Endothelial cell of umbilical vein (primary cell): ENCODE measurements at regions not wholly inside any gene's neighbourhood (a gene's known extent, or its start where the extent isn't known, plus 50 kb on each side); places are given as distances from the start of the nearest gene placed in this dataset.

ENCODE experiments used
- BruUV-seq: library from RNA; stranded (reverse); fragments of 400-500 nt; replicated peaks from 2 replicates; lab custom pipeline; 2021; lab: Mats Ljungman, UMichigan
- CTCF ChIA-PET: fragments of 300-600, 350-600 bp; sonication (Branson Sonifier 250); formaldehyde crosslinking; loops from one replicate; lab custom pipeline; 2021; ENCODE audit warnings: antibody characterized with exemption, inconsistent platforms; lab: Charles Lee
- POLR2A ChIA-PET: fragments of 300-600, 350-600 bp; sonication (Branson Sonifier 250); formaldehyde crosslinking; loops from one replicate; lab custom pipeline; 2021; ENCODE audit warnings: antibody characterized with exemption, inconsistent platforms; lab: Charles Lee
- DNase-seq: peaks from one replicate; pipeline ENCODE4 v3.0.0-alpha.2; 2011; ENCODE audit warnings: low read depth, low spot score
- FAIRE-seq: peaks from 2 replicates; lab custom pipeline; 2011; peaks lifted over from hg19 to GRCh38; lab: Jason Lieb, UNC
- H2AFZ ChIP-seq: 2 replicates; pipeline ENCODE4 v1.6.0; 2012; ENCODE audit warnings: low read depth, low read length, control low read depth, inconsistent platforms
- H3K27ac ChIP-seq: 2 replicates; pipeline ENCODE4 v1.5.1; 2011; ENCODE audit warnings: low read depth, mild to moderate bottlenecking, control low read depth, low read length, moderate library complexity; ENCODE audit not compliant: insufficient read depth
- H3K27me3 ChIP-seq, 2 experiments: 2 replicates each; pipeline versions ENCODE4 v1.6.0 to v1.6.1; 2011; ENCODE audit warnings: low read length in 2 of 2, mixed read lengths in 1 of 2; ENCODE audit not compliant: control insufficient read depth in 2 of 2, insufficient read depth in 2 of 2
- H3K36me3 ChIP-seq, 2 experiments: 2 replicates in 1 of 2; 3 replicates in 1 of 2; pipeline ENCODE4 v1.5.1; 2011; ENCODE audit warnings: low read length in 2 of 2, mild to moderate bottlenecking in 1 of 2, moderate library complexity in 1 of 2; ENCODE audit not compliant: control insufficient read depth in 2 of 2, insufficient read depth in 2 of 2; ENCODE audit errors: extremely low read depth in 1 of 2
- H3K4me1 ChIP-seq: 3 replicates; pipeline ENCODE4 v1.5.1; 2011; ENCODE audit warnings: mild to moderate bottlenecking, low read length; ENCODE audit not compliant: control insufficient read depth, insufficient read depth; ENCODE audit errors: extremely low read depth
- H3K4me2 ChIP-seq: 2 replicates; pipeline ENCODE4 v1.6.1; 2011; ENCODE audit warnings: low read length, control low read depth, mixed read lengths; ENCODE audit not compliant: insufficient read depth
- H3K4me3 ChIP-seq, 3 experiments: fragments of 200-600 bp in 1 of 3; sonication (generic), shearing (Covaris generic) in 1 of 3; replicated peaks in 1 of 3; 2 replicates each; pipeline ENCODE4 v1.5.1; 2011 to 2016; ENCODE audit warnings: control low read depth in 3 of 3, low read length in 3 of 3, mild to moderate bottlenecking in 2 of 3, inconsistent platforms in 1 of 3, low read depth in 1 of 3, moderate library complexity in 1 of 3; ENCODE audit not compliant: insufficient read depth in 1 of 3
- H3K79me2 ChIP-seq: 2 replicates; pipeline ENCODE4 v1.6.0; 2012; ENCODE audit warnings: low read length, inconsistent platforms; ENCODE audit not compliant: control insufficient read depth, insufficient read depth
- H3K9ac ChIP-seq: replicated peaks from 2 replicates; pipeline ENCODE3; 2011; ENCODE audit warnings: low read length, control low read depth; ENCODE audit not compliant: insufficient read depth; ENCODE audit errors: extremely low read depth
- H3K9me1 ChIP-seq: replicated peaks from 3 replicates; pipeline ENCODE4 v1.6.0; 2011; ENCODE audit warnings: mild to moderate bottlenecking, low read length; ENCODE audit not compliant: control insufficient read depth, insufficient read depth; ENCODE audit errors: extremely low read depth
- H3K9me3 ChIP-seq: replicated peaks from 2 replicates; pipeline ENCODE4 v1.5.1; 2012; ENCODE audit warnings: low read length, inconsistent platforms; ENCODE audit not compliant: control insufficient read depth, insufficient read depth
- H4K20me1 ChIP-seq: replicated peaks from 2 replicates; pipeline ENCODE3; 2011; ENCODE audit warnings: mild to moderate bottlenecking, low read length; ENCODE audit not compliant: control insufficient read depth, insufficient read depth; ENCODE audit errors: extremely low read depth
- EZH2 ChIP-seq: IDR thresholded peaks from 2 replicates; pipeline ENCODE4 v1.6.1; 2012; ENCODE audit warnings: borderline replicate concordance, low read depth, mild to moderate bottlenecking, moderate library complexity, low read length, inconsistent platforms; ENCODE audit not compliant: severe bottlenecking
- FOS ChIP-seq: IDR thresholded peaks from 2 replicates; pipeline ENCODE4 v1.6.1; 2011; ENCODE audit warnings: mild to moderate bottlenecking, low read length, moderate library complexity, borderline replicate concordance; ENCODE audit not compliant: insufficient read depth
- GATA2 ChIP-seq: IDR thresholded peaks from 2 replicates; pipeline ENCODE4 v1.7.0; 2011; ENCODE audit warnings: low read depth, mild to moderate bottlenecking, moderate library complexity, mixed read lengths, low read length; ENCODE audit not compliant: insufficient read length, insufficient read depth
- JUN ChIP-seq: IDR thresholded peaks from 2 replicates; pipeline ENCODE4 v1.6.1; 2011; ENCODE audit warnings: borderline replicate concordance, low read depth; ENCODE audit not compliant: insufficient read length, insufficient read depth
- MAX ChIP-seq: IDR thresholded peaks from 2 replicates; pipeline ENCODE4 v1.6.1; 2011; ENCODE audit not compliant: insufficient read depth, insufficient read length
- MYC ChIP-seq: IDR thresholded peaks from one replicate; pipeline ENCODE4 v1.6.1; 2011; ENCODE audit warnings: mild to moderate bottlenecking, low read depth, low read length
- POLR2A ChIP-seq: IDR thresholded peaks from 2 replicates; pipeline ENCODE4 v1.6.1; 2012; ENCODE audit warnings: low read depth, mild to moderate bottlenecking, control low read depth, low read length
- POLR2AphosphoS5 ChIP-seq: IDR thresholded peaks from 2 replicates; pipeline ENCODE4 v1.6.1; 2012; ENCODE audit warnings: low read depth, mild to moderate bottlenecking, control low read depth, low read length, moderate library complexity; ENCODE audit not compliant: insufficient read depth
- dilution Hi-C: fragments of 300-500 bp; cut with MboI; formaldehyde crosslinking; loops from one replicate; pipeline ENCODE4 v1.15.0; 2019; ENCODE audit warnings: low sequenced_read_pairs; ENCODE audit not compliant: extremely low pct_ligation_motif_present
- intact Hi-C: fragments of 100-400 bp; cut with micrococcal nuclease; formaldehyde crosslinking; loops from one replicate; pipeline ENCODE4 v1.10.0; 2022
- TF ChIP-seq, protein P1 (sequence below), 2 donors: IDR thresholded peaks; 1 replicate in 1 of 2; 2 replicates in 1 of 2; pipeline ENCODE4 v1.5.1; 2011; ENCODE audit warnings: low read length in 2 of 2, mild to moderate bottlenecking in 2 of 2, moderate library complexity in 2 of 2, control low read depth in 1 of 2, inconsistent platforms in 1 of 2, low read depth in 1 of 2; ENCODE audit not compliant: insufficient read depth in 1 of 2; ENCODE audit errors: extremely low read depth in 1 of 2

DNA sequence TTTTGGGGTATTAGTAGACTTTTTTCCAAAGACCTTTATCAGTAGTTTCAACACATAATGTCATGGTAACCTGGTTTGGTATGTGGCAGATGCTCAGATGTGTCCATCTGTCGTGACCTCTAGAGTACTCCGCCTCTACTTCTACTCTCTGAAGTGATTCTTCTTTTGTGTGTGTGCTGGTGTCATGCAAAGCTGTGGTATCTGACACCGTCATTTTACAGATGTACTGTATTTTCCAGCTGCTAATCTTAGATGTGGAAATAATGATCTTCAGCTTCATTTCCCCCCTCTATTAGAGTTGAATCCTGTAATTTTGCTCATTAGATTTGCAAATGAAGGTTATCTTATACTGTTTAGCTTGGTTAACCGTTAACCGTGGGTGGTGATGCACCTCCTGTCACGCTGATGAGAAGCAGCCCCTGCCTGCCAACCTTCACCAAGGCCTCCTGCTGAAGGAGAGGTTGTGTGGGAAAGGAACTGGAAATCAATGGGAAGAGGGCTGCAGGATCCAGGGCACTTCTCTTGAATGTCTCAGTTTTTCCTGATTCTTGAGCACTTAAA is 222.4 kb upstream of the AMIGO2 start:
- no peak overlapping the region for H3K9ac ChIP-seq
- no peaks in the 10 kb centered on the region for H3K9me3 ChIP-seq
- BruUV-seq = no TSS peak
- no peak for FAIRE-seq
- ChIA-PET CTCF (interaction anchor here (1.0 to 2.8 kb wide), 3 partner anchors 95 to 270 kb away, joined by 3 to 16 read pairs (median 9); no protein-coding TSS in a partner anchor), POLR2A (interaction anchor here (0.6 kb wide), 1 partner anchor 227 kb away, joined by 3 read pairs; no protein-coding TSS in a partner anchor)
- no peaks in the 10 kb centered on the region for H3K9me1 ChIP-seq
- intact Hi-C loops = no loop called here
- no peaks in the 10 kb centered on the region for H3K27me3 ChIP-seq
- TF ChIP-seq POLR2AphosphoS5 (no peak), GATA2 (no peak), MAX (no peak), FOS (no peak), POLR2A (no peak), EZH2 (no peak), JUN (no peak), MYC (no peak)
- TF ChIP-seq, protein P1, sequence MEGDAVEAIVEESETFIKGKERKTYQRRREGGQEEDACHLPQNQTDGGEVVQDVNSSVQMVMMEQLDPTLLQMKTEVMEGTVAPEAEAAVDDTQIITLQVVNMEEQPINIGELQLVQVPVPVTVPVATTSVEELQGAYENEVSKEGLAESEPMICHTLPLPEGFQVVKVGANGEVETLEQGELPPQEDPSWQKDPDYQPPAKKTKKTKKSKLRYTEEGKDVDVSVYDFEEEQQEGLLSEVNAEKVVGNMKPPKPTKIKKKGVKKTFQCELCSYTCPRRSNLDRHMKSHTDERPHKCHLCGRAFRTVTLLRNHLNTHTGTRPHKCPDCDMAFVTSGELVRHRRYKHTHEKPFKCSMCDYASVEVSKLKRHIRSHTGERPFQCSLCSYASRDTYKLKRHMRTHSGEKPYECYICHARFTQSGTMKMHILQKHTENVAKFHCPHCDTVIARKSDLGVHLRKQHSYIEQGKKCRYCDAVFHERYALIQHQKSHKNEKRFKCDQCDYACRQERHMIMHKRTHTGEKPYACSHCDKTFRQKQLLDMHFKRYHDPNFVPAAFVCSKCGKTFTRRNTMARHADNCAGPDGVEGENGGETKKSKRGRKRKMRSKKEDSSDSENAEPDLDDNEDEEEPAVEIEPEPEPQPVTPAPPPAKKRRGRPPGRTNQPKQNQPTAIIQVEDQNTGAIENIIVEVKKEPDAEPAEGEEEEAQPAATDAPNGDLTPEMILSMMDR (IDR thresholded peaks at IDR 0.05; ENCODE audit: extremely low read depth in 1 of 2, insufficient read depth in 1 of 2, low read depth in 1 of 2, low read length in 2 of 2) = no peak
- no peak overlapping the region for H3K4me3 ChIP-seq
- H3K79me2 ChIP-seq = no peaks in the 10 kb centered on the region
- no peaks in the 10 kb centered on the region for H3K36me3 ChIP-seq
- H2AFZ ChIP-seq = no peak overlapping the region
- no peak overlapping the region for H3K27ac ChIP-seq
- dilution Hi-C loops = no loop called here
- H3K4me2 ChIP-seq = no peak overlapping the region
- no peaks in the 10 kb centered on the region for H4K20me1 ChIP-seq
- DNase-seq = no peak
- H3K4me1 ChIP-seq = no peaks in the 10 kb centered on the region
